BJ (cell line): ENCODE measurements at regions not wholly inside any gene's neighbourhood (a gene's known extent, or its start where the extent isn't known, plus 50 kb on each side); places are given as distances from the start of the nearest gene placed in this dataset.

ENCODE experiments used
- CTCF ChIA-PET: fragments of 350-600 bp; formaldehyde crosslinking; extraction: SDS; loops from one replicate; lab custom pipeline; 2021; ENCODE audit warnings: antibody characterized with exemption, inconsistent platforms; lab: Yijun Ruan, JAX
- POLR2A ChIA-PET: fragments of 300-600 bp; sonication (Branson Sonifier 250); formaldehyde crosslinking; extraction: SDS; loops from one replicate; lab custom pipeline; 2021; ENCODE audit warnings: antibody characterized with exemption; lab: Charles Lee
- DNase-seq: peaks from one replicate; pipeline ENCODE4 v3.0.0-alpha.2; 2011; ENCODE audit warnings: low read depth
- H3K27me3 ChIP-seq: 2 replicates; pipeline ENCODE4 v1.6.0; 2011; ENCODE audit warnings: low read length; ENCODE audit not compliant: control insufficient read depth, insufficient read depth
- H3K36me3 ChIP-seq: 2 replicates; pipeline ENCODE4 v1.5.1; 2011; ENCODE audit warnings: low read length; ENCODE audit not compliant: control insufficient read depth, insufficient read depth
- H3K4me3 ChIP-seq: 2 replicates; pipeline ENCODE4 v1.5.1; 2011; ENCODE audit warnings: low read depth, mild to moderate bottlenecking, control low read depth, low read length
- CTCF ChIP-seq: IDR thresholded peaks from 2 replicates; pipeline ENCODE4 v1.5.1; 2011; ENCODE audit warnings: low read depth, mild to moderate bottlenecking, control low read depth, inconsistent platforms, low read length, moderate library complexity; ENCODE audit not compliant: insufficient read depth

GRCh38 chr21:43334214-43334958 lies 92.5 kb downstream of the SIK1 start:
- DNase-seq, result no peak
- ChIA-PET CTCF (interaction anchor here (1.3 to 1.4 kb wide), 2 partner anchors 12 to 311 kb away, joined by 3 read pairs; no protein-coding TSS in a partner anchor), POLR2A (interaction anchor here (1.0 kb wide), 1 partner anchor 28 kb away, joined by 3 read pairs; no protein-coding TSS in a partner anchor)
- Histone ChIP-seq H3K36me3 (no peaks in the 10 kb centered on the region), H3K4me3 (no peak overlapping the region), H3K27me3 (no peaks in the 10 kb centered on the region)
- TF ChIP-seq CTCF, result no peak

- TF ChIP-seq CTCF, result no peak
- Histone ChIP-seq H3K36me3 (no peaks in the 10 kb centered on the region), H3K27me3 (no peaks in the 10 kb centered on the region), H3K4me3 (peak overlapping the region; percentile 35)
- POLR2A ChIA-PET, result interaction anchor here (1.0 kb wide), 1 partner anchor 29 kb away, joined by 3 read pairs; no protein-coding TSS in a partner anchor
- CTCF ChIA-PET, result interaction anchor here (1.3 kb wide), 2 partner anchors 23 to 311 kb away, joined by 3 read pairs; no protein-coding TSS in a partner anchor
- peak; percentile 84 for DNase-seq
These were observed 93.5 kb downstream of the SIK1 start for GRCh38 chr21:43333298-43334062.

GRCh38 chr21:43332861-43333297 lies 94.1 kb downstream of the SIK1 start:
- peak overlapping the region; percentile 35 for H3K4me3 ChIP-seq
- no peaks in the 10 kb centered on the region for H3K27me3 ChIP-seq
- DNase-seq, result no peak
- ChIA-PET CTCF (interaction anchor here (1.3 kb wide), 1 partner anchor 22 kb away, joined by 3 read pairs; no protein-coding TSS in a partner anchor), POLR2A (no interaction called here)
- TF ChIP-seq CTCF, result no peak
- no peaks in the 10 kb centered on the region for H3K36me3 ChIP-seq

GRCh38 chr21:43331962-43332828 lies 94.7 kb downstream of the SIK1 start:
- ChIA-PET CTCF (interaction anchor here (1.3 kb wide), 1 partner anchor 21 kb away, joined by 3 read pairs; no protein-coding TSS in a partner anchor), POLR2A (no interaction called here)
- Histone ChIP-seq H3K4me3 (no peak overlapping the region), H3K36me3 (no peaks in the 10 kb centered on the region), H3K27me3 (no peaks in the 10 kb centered on the region)
- no peak for TF ChIP-seq CTCF
- no peak for DNase-seq
